NCI-H82 (cell line): ENCODE measurements at regions not wholly inside any gene's neighbourhood (a gene's known extent, or its start where the extent isn't known, plus 50 kb on each side); places are given as distances from the start of the nearest gene placed in this dataset.

Experiments
- DNase-seq: peaks from one replicate; lab custom pipeline; 2025; lab: John Stamatoyannopoulos, UW

DNA sequence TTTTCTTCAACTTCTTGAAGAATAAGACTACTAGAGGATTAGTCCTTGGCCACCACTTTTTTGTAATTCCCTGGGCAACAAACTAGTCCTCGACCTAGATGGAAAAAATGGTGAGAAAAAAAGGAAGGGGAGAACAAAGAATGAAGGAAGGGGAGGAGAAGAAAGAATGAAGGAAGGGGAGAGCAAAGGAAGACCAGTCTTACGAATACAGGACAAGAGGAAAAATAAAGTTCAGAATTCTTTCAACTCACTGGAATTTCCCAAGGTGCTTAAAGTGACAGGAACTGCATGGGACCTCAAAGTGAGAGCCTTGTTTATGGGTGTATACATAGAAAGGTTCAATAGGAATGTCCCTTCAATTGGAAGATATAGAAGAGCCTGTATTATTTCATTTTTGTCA is 509.3 kb upstream of the JARID2 start:
- DNase-seq: no peak

GRCh38 chr6:14738497-14738896 is 507.4 kb upstream of the JARID2 start:
- DNase-seq: no peak

- no peak for DNase-seq
These were observed 506.9 kb upstream of the JARID2 start for GRCh38 chr6:14738933-14739332.

DNA sequence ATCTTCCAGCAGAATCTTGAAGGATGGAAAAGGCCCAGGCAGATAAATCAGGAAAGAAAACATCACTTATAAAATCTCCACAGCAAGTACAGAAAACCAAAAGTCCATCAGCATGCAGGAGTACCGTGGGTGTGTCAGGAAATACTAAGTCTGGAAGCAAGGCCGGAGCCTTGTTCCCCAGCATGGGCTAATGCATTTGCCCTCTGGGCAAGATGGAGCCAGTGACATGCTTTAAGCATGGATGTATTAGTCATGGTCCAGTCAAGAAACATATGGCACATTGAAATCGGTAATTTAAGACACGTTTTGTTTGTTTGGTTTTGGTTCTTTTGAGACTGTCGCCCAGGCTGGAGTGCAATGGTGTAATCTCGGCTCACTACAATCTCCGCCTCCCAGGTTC is 506.0 kb upstream of the JARID2 start:
- no peak for DNase-seq

GRCh38 chr6:14742171-14742570 is 503.7 kb upstream of the JARID2 start:
- no peak for DNase-seq

- no peak for DNase-seq
These were observed 503.2 kb upstream of the JARID2 start for GRCh38 chr6:14742680-14743079.

DNA sequence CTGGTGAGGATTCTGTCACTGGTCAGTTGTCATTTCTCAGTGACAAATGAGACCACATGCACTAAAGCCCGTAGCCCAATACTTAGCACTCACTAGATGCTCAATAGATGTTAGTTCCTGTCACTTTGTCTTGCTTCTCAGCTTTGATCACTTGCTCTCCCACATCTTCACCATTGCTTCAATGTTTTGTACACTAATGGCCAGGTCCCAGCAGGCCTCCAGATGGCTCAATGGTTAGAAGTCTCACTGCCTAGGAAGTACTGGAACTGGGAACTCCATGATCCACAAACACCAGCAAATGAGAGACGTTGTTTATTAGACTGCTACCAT is 502.8 kb upstream of the JARID2 start:
- DNase-seq: no peak

DNA sequence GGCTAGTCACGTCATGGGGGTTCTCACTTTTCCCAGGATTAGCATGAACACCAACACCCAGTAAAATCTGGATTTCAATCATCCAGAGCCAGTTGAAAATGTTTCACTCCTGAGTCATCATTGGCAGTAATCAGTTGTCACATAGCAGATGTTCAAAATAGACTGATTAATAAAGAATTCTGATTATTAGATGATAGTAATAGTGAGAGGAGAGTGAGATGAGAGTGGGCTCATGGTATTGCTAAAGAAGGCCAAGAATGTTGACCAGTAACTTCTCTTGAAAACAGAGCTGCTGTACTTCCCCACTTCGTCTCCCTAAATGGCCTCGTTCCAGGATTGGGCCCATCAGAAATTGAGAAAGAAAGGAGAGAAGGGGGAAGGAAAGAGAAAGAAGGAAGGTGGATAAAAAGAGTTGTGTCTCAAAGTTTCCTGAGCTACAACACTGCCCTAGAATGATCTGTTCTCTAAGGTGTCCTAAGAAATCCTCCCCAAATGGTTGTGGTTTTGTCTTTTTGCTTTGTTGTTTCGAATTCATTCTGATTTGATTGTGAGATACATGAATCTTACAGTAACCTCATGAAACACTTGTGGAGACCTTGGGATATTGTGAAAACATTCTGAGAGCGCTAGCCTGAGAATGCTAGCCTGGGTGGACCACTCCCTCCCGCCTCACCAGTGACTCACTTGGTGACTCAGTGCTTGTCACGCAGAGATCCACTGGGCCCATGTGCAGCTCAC is 502.2 kb upstream of the JARID2 start:
- DNase-seq: no peak

GRCh38 chr6:14744212-14744556 is 501.7 kb upstream of the JARID2 start:
- DNase-seq: no peak

DNA sequence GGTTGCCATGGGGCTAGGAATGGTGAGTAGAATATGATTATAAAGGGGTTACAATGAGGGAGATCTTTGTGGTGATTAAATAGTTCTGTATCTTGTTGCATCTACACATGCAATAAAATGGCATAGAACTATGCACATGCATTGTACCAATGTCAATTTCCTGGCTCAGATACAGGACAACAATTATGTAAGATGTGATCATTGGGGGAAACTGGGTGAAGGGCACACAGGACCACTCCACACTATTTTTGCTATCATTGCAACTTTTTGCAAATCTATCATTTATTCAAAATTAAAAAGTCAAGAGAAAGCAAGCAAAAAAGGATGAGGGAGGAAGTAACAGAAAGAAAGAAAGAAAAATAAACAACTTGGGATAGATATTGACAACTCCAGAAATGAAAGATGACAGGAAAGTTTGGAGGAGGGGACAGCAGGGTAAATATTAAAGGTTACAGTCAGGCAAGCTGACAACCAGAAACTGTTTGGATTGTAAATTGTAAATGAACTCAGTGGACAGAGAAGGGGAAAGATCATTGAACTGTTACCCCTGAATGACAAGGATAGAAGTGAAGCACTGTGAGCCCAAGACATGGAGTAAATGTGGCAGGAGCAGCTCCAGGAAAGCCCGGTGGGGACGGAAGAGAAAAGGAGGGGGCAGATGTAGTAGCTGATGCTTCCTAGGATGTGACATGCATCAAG is 499.6 kb upstream of the JARID2 start:
- DNase-seq: no peak

GRCh38 chr6:14747881-14748520 is 497.9 kb upstream of the JARID2 start:
- DNase-seq: no peak

- DNase-seq: no peak
These were observed 497.2 kb upstream of the JARID2 start for GRCh38 chr6:14748679-14749078.

DNA sequence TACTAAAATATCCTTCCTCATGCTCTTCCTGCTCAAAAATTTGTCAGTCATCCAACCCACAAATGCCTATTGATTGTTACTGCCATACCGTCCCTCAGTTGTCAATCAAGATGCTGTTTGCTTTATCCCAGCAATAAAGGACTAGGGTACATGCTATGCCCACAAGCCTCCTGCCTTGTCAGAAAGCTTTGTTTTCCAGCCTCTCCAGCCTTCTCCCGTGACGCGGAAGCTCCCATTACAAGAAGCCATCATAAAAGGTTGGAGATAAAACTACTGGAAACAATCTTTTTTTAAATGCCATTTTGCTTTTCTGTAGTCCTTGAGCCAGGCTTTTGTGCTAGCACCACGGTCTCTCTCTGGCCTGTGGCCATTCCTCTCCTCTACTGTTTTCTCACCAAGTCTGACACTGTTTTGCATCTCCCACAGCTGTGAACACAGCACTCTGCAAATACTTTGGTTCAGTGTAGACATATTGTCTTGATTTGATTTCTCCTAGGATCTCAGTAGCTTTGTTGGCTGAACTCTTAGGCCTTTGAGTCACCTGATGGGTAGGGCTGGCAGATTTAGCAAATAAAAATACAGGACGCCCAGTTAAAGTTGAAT is 495.7 kb upstream of the JARID2 start:
- no peak for DNase-seq

DNA sequence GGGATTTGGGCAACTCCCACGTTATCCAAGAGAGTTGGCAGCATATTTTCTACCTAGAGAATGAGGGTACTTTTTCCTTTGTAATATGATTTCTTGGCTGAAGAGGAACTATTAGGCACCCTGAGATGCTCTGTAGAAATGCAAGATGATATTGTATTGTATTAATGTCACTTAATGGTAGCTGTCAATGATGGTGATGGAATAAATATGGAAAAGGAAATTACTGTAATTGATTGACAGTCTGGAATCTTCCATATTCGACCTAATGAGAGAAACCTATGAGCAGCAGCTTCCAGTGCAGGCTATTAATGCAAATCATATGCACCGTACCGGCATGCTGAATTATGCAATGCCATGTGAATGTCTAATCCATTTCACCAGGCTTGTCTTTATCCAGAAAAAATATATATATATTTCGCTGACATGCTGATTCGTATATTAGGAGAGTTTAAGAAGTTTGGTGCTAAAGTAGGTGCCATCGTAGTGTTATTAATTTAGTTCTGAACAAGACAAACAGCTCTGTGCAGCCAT is 494.2 kb upstream of the JARID2 start:
- no peak for DNase-seq

- no peak for DNase-seq
These were observed 490.9 kb upstream of the JARID2 start for GRCh38 chr6:14754751-14755513.

- no peak for DNase-seq
These were observed 489.5 kb upstream of the JARID2 start for GRCh38 chr6:14756340-14756739.

GRCh38 chr6:14757014-14757413 is 488.9 kb upstream of the JARID2 start:
- DNase-seq: no peak

DNA sequence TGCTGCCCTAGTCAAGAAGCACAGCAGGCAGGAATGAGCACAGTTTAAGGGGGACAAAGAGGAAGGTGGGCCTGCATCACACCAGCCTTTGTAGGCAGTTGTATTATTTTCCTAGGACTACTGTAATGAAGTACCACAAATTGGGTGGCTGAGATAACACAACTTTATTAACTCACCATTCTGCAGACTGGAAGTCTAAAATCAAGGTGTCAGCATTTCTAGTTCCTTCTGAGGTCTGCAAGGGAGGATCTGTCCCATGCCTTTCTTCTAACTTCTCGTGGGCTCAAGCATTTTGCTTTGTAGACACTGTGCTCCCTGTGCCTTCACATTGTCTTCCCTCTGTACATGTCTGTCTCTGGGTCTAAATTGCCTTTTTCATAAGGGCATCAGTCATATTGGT is 488.5 kb upstream of the JARID2 start:
- no peak for DNase-seq

GRCh38 chr6:14758421-14759081 is 487.3 kb upstream of the JARID2 start:
- no peak for DNase-seq

DNA sequence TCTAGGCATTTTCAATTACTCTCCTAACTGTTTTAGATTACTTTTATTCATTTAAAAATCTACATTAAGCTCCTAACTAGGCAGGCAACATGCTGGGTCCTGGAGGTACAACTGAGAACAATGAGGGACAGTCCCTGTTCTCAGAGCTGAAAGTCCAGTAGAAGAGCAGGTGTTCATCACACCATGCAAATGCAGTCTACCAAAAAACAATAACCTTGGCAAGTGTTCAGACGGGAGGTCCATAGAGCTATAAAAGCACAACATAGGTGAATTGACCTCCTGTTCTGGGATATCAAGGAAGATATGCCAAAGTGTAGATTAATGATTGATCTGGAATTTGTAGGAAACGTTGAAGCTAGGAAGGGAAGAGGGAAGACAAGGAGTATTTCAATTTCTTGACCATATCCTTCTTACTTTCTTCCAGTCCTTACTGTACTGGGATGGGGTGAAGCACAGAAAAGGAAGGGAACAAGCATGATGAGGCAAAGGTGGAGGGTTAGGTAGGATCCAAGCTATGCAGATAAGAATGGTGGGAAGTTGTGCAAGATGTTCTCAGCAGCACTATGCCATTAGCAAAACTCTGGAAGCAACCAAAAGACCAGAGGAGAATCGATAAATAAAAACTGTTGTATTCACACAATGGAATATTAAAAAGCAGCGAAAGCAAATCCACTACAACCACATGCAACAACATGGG is 485.7 kb upstream of the JARID2 start:
- DNase-seq: no peak

DNA sequence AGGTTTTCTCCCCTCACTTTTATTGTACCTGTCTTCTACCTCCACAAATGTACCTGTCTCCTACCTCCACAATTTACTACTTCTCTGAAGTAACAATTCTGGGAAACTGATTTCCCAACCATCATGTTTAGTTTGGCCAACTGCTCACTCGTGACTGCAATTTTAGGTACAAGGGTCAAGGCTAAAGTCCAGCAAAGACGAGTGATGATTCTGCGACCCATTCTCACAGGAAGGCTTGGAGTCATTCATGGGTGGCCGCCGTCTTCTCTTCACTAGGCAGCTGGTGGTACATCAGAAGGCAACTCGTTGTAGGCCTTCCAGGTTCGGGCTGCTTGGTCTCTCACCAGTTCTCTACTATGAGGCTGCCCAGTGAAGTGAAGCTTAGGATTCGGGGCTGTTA is 483.8 kb upstream of the JARID2 start:
- DNase-seq: no peak
